Activated B cell treated with CpG ODN at 0.5 μM for 24 hours (primary cell): ENCODE measurements at regions not wholly inside any gene's neighbourhood (a gene's known extent, or its start where the extent isn't known, plus 50 kb on each side); places are given as distances from the start of the nearest gene placed in this dataset.
"Not testable (repeated sequence)": the region's sequence is repeated elsewhere in the genome, so short reads cannot be mapped to it uniquely, and the experiment has no call there.

Experiments used
- ATAC-seq: fragments of 200-7000 bp; cut with Tn5 transposase; one replicate; pipeline ENCODE4 v1.10.0; 2021; ENCODE audit warnings: low read depth, mild to moderate bottlenecking, moderate library complexity
- CTCF ChIA-PET: fragments of 350-600 bp; sonication (Branson Sonifier 250); formaldehyde crosslinking; loops from one replicate; lab custom pipeline; 2021; ENCODE audit warnings: antibody characterized with exemption; lab: Charles Lee
- POLR2A ChIA-PET: fragments of 350-600 bp; sonication (Branson Sonifier 250); formaldehyde crosslinking; loops from one replicate; lab custom pipeline; 2021; ENCODE audit warnings: antibody characterized with exemption; lab: Charles Lee
- DNase-seq: peaks from one replicate; pipeline ENCODE4 v3.0.0; 2022
- H3K27ac Mint-ChIP-seq: one replicate; pipeline ENCODE4 v1.8.0; 2020; ENCODE audit warnings: mixed read lengths
- H3K27me3 Mint-ChIP-seq: one replicate; pipeline ENCODE4 v1.8.0; 2021; ENCODE audit warnings: mixed read lengths
- H3K36me3 Mint-ChIP-seq: one replicate; pipeline ENCODE4 v1.8.0; 2021; ENCODE audit warnings: low read depth, mixed read lengths
- H3K4me1 Mint-ChIP-seq: one replicate; pipeline ENCODE4 v1.8.0; 2021; ENCODE audit warnings: mixed read lengths
- H3K4me3 Mint-ChIP-seq: one replicate; pipeline ENCODE4 v1.8.0; 2020; ENCODE audit warnings: mild to moderate bottlenecking, mixed read lengths
- H3K9me3 Mint-ChIP-seq: one replicate; pipeline ENCODE4 v1.8.0; 2020; ENCODE audit warnings: mixed read lengths
- intact Hi-C: fragments of 100-400 bp; cut with micrococcal nuclease; formaldehyde crosslinking; loops from one replicate; pipeline ENCODE4 v1.15.1; 2024
- TF ChIP-seq, protein P1 (sequence below): fragments of 200-600 bp; IDR thresholded peaks from one replicate; pipeline ENCODE4 v1.8.0; 2022; ENCODE audit warnings: antibody characterized with exemption, mild to moderate bottlenecking

- H3K4me3 Mint-ChIP-seq: no peak overlapping the region
- ATAC-seq (no peak), DNase-seq (no peak)
- ChIA-PET CTCF (no interaction called here), POLR2A (no interaction called here)
- no peaks in the 10 kb centered on the region for H3K4me1 Mint-ChIP-seq
- TF ChIP-seq, protein P1, sequence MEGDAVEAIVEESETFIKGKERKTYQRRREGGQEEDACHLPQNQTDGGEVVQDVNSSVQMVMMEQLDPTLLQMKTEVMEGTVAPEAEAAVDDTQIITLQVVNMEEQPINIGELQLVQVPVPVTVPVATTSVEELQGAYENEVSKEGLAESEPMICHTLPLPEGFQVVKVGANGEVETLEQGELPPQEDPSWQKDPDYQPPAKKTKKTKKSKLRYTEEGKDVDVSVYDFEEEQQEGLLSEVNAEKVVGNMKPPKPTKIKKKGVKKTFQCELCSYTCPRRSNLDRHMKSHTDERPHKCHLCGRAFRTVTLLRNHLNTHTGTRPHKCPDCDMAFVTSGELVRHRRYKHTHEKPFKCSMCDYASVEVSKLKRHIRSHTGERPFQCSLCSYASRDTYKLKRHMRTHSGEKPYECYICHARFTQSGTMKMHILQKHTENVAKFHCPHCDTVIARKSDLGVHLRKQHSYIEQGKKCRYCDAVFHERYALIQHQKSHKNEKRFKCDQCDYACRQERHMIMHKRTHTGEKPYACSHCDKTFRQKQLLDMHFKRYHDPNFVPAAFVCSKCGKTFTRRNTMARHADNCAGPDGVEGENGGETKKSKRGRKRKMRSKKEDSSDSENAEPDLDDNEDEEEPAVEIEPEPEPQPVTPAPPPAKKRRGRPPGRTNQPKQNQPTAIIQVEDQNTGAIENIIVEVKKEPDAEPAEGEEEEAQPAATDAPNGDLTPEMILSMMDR: no peak
- H3K9me3 Mint-ChIP-seq: peaks cover 10% of the 10 kb centered on the region
- intact Hi-C loops: no loop called here
- peaks cover 3% of the 10 kb centered on the region for H3K36me3 Mint-ChIP-seq
- peaks cover 20% of the 10 kb centered on the region for H3K27me3 Mint-ChIP-seq
- no peak overlapping the region for H3K27ac Mint-ChIP-seq
Measured at GRCh38 chr1:147062956-147063355, 109.3 kb downstream of the PRKAB2 start.

DNA sequence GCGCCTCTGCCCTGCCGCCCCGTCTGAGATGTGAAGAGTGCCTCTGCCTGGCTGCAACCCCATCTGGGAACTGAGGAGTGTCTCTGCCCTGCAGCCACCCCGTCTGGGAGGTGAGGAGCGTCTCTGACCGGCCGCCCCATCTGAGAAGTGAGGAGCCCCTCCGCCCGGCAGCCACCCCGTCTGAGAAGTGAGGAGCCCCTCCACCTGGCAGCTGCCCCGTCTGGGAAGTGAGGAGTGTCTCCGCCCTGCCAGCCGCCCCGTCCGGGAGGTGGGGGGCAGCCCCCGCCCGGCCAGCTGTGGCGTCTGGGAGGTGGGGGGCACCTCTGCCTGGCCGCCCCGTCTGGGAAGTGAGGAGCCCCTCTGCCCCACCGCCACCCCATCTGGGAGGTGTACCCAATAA is 110.4 kb downstream of the PRKAB2 start:
- ATAC-seq, DNase-seq, H3K27ac Mint-ChIP-seq, intact Hi-C loops, POLR2A ChIA-PET, CTCF ChIA-PET, H3K36me3 Mint-ChIP-seq, H3K4me3 Mint-ChIP-seq, H3K4me1 Mint-ChIP-seq: not testable (repeated sequence)
- Mint-ChIP-seq H3K27me3 (peaks cover 20% of the 10 kb centered on the region), H3K9me3 (peaks cover 18% of the 10 kb centered on the region)

DNA sequence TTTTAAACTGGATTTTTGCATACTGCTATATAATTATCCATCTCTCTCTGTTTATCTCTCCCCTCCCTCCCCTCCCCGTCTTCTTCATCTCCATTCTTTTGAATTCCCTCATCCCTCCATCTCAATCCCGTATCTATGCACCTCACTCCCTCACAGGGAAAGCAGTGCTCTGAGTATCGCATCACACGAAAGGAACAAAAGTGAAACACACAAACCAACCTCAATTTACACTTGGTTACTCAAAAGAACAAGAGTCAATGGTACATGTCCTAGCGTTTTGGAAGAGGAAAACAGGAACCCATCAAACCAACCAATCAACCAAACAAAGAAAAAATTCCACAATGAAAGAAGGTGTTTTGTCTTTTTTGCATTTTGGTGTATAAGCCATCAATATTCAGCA is 115.1 kb downstream of the NBPF12 start:
- H3K9me3 Mint-ChIP-seq: peaks cover 11% of the 10 kb centered on the region
- H3K27ac Mint-ChIP-seq: peak overlapping the region; percentile 68
- DNase-seq (no peak), ATAC-seq (no peak)
- CTCF ChIA-PET: no interaction called here
- POLR2A ChIA-PET: interaction anchor here (2.4 kb wide), 1 partner anchor 31 kb away, joined by 14 read pairs; no protein-coding TSS in a partner anchor
- peaks cover 2% of the 10 kb centered on the region for H3K36me3 Mint-ChIP-seq
- H3K27me3 Mint-ChIP-seq: no peaks in the 10 kb centered on the region
- intact Hi-C loops: no loop called here
- peak overlapping the region; percentile 53 for H3K4me3 Mint-ChIP-seq
- TF ChIP-seq, protein P1: no peak
- H3K4me1 Mint-ChIP-seq: peaks cover 40% of the 10 kb centered on the region

DNA sequence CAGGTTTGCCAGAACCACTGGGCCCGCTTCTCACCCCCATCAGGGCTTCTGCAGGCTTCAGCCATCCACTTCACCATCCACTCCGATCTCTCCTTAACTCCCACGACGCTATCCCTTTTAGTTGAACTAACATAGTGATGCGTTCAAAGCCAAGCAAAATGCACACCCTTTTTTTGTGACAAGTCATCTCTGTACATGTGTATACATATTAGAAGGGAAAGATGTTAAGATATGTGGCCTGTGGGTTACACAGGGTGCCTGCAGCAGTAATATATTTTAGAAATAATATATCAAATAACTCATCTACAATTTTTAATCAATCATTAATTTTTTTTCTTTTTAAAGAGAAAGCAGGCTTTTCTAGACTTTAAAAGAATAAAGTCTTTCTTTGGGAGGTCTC is 114.6 kb downstream of the NBPF12 start:
- no peak for ATAC-seq

DNA sequence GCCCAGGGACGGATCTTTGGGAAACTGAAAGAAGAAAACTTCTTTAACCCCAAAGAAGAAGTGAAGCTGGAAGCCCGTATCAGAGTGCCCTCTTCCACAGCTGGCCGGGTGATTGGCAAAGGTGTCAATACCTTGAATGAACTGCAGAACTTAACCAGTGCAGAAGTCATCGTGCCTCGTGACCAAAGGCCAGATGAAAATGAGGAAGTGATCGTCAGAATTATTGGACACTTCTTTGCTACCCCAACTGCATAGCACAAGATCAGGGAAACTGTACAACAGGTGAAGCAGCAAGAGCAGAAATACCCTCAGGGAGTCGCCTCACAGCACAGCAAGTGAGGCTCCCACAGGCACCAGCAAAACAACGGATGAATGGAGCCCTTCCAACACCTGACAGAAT is 114.0 kb downstream of the NBPF12 start:
- CTCF ChIA-PET: no interaction called here
- intact Hi-C loops: no loop called here
- DNase-seq (no peak), ATAC-seq (no peak)
- TF ChIP-seq, protein P1: no peak
- Mint-ChIP-seq H3K4me3 (no peak overlapping the region), H3K36me3 (no peaks in the 10 kb centered on the region), H3K27ac (no peak overlapping the region), H3K4me1 (peaks cover 48% of the 10 kb centered on the region), H3K27me3 (no peaks in the 10 kb centered on the region), H3K9me3 (peaks cover 4% of the 10 kb centered on the region)
- POLR2A ChIA-PET: interaction anchor here (0.7 to 1.3 kb wide), 2 partner anchors 19 to 33 kb away, joined by 3 to 9 read pairs; no protein-coding TSS in a partner anchor

More for the DNA sequence above, 114.6 kb downstream of the NBPF12 start:
- H3K27ac Mint-ChIP-seq: no peak overlapping the region
- no peak for DNase-seq
- CTCF ChIA-PET: no interaction called here
- intact Hi-C loops: no loop called here
- peaks cover 44% of the 10 kb centered on the region for H3K4me1 Mint-ChIP-seq
- H3K4me3 Mint-ChIP-seq: no peak overlapping the region
- TF ChIP-seq, protein P1: no peak
- POLR2A ChIA-PET: interaction anchor here (0.7 to 2.4 kb wide), 3 partner anchors 19 to 32 kb away, joined by 3 to 14 read pairs (median 9); no protein-coding TSS in a partner anchor
- no peaks in the 10 kb centered on the region for H3K27me3 Mint-ChIP-seq
- peaks cover 7% of the 10 kb centered on the region for H3K9me3 Mint-ChIP-seq
- no peaks in the 10 kb centered on the region for H3K36me3 Mint-ChIP-seq

- no peaks in the 10 kb centered on the region for H3K9me3 Mint-ChIP-seq
- TF ChIP-seq, protein P1: no peak
- no peak for DNase-seq
- CTCF ChIA-PET: no interaction called here
- POLR2A ChIA-PET: interaction anchor here (1.0 to 1.3 kb wide), 2 partner anchors 33 to 34 kb away, joined by 5 to 9 read pairs; no protein-coding TSS in a partner anchor
- H3K4me1 Mint-ChIP-seq: peaks cover 59% of the 10 kb centered on the region
- no peaks in the 10 kb centered on the region for H3K27me3 Mint-ChIP-seq
- no peak overlapping the region for H3K27ac Mint-ChIP-seq
- no peaks in the 10 kb centered on the region for H3K36me3 Mint-ChIP-seq
- H3K4me3 Mint-ChIP-seq: no peak overlapping the region
- intact Hi-C loops: no loop called here
- ATAC-seq: no peak
Measured at GRCh38 chr1:147051136-147051535, 113.0 kb downstream of the NBPF12 start.
